Colonic mucosa (tissue), 4 donors: ENCODE measurements at regions not wholly inside any gene's neighbourhood (a gene's known extent, or its start where the extent isn't known, plus 50 kb on each side); places are given as distances from the start of the nearest gene placed in this dataset.

ENCODE experiments used
- DNase-seq: peaks from one replicate; pipeline ENCODE4 v3.0.0-alpha.2; 2020
- H3K27ac ChIP-seq: fragments of 200-600 bp; one replicate; pipeline ENCODE4 v1.8.0; 2021
- H3K27me3 ChIP-seq: fragments of 200-600 bp; one replicate; pipeline ENCODE4 v1.8.0; 2021
- H3K36me3 ChIP-seq: fragments of 200-600 bp; one replicate; pipeline ENCODE4 v1.8.0; 2021
- H3K4me1 ChIP-seq: fragments of 200-600 bp; one replicate; pipeline ENCODE4 v1.8.0; 2021; ENCODE audit warnings: mild to moderate bottlenecking
- H3K4me3 ChIP-seq: fragments of 200-600 bp; one replicate; pipeline ENCODE4 v1.8.0; 2021
- H3K9ac ChIP-seq, 2 donors: one replicate each; pipeline ENCODE4 v1.7.0; 2013; ENCODE audit warnings: control low read depth in 2 of 2, low read depth in 2 of 2, low read length in 2 of 2
- H3K9me3 ChIP-seq: fragments of 200-600 bp; one replicate; pipeline ENCODE4 v1.8.0; 2021
- CTCF ChIP-seq: fragments of 200-600 bp; IDR thresholded peaks from one replicate; pipeline ENCODE4 v1.8.0; 2022; ENCODE audit warnings: antibody characterized with exemption, mild to moderate bottlenecking
- intact Hi-C: fragments of 100-400 bp; cut with DNase I; formaldehyde crosslinking; loops from one replicate; pipeline ENCODE4 v1.14.1; 2022
- donor health status: healthy.
- donor health status: DM: no; HTN: no; CAD: no.
- donor health status: DM: no; HTN: no; CAD: no.

- H3K36me3 ChIP-seq = no peaks in the 10 kb centered on the region
- no peak for TF ChIP-seq CTCF
- no peak for DNase-seq
These were observed 267.0 kb downstream of the DACT1 start for GRCh38 chr14:58904776-58905175.

DNA sequence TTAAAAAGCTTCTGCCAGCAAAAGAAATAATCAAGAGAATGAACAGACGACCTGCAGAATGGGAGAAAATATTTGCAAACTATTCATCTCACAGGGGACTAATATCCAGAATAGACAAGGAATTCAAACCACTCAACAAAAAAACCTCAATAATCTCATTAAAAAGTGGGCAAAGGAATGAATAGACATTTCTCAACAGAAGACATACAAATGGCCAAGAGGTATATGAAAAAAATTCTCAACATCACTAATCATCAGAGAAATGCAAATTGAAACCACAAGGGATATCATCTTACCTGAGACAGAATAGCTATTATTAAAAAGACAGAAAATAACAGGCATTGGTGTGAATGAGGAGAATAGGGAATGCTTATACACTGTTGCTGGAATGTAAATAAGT lies 270.0 kb downstream of the DACT1 start:
- DNase-seq = no peak
- TF ChIP-seq CTCF = no peak
- no peaks in the 10 kb centered on the region for H3K9me3 ChIP-seq

More at GRCh38 chr14:58904776-58905175, 267.0 kb downstream of the DACT1 start:
- H3K27ac ChIP-seq = no peak overlapping the region
- no peaks in the 10 kb centered on the region for H3K9me3 ChIP-seq
- intact Hi-C loops = no loop called here
- H3K4me1 ChIP-seq = no peaks in the 10 kb centered on the region
- no peaks in the 10 kb centered on the region for H3K27me3 ChIP-seq
- no peak overlapping the region for H3K4me3 ChIP-seq
- H3K9ac ChIP-seq = no peak overlapping the region

DNA sequence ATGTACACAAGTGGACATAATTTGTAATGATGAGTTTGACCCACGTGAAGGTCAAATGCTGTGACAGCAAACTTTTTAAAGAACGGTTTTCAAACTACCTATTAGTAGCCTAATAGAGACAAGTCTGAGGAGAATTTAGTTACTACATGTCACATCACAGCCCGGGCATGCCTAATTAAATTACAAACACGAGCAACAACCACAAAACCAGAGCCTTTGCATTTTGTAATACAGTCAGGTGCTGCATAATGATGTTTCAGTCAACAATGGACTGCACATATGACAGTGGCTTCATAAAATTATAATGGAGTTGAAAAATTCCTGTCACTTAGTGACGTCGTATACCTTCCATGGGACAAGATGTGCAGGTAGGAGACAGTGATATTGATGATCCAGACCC lies 274.5 kb downstream of the DACT1 start:
- TF ChIP-seq CTCF = no peak
- no peak overlapping the region for H3K9ac ChIP-seq
- no peaks in the 10 kb centered on the region for H3K27me3 ChIP-seq
- intact Hi-C loops = no loop called here
- no peaks in the 10 kb centered on the region for H3K36me3 ChIP-seq
- H3K4me3 ChIP-seq = no peak overlapping the region
- no peaks in the 10 kb centered on the region for H3K4me1 ChIP-seq
- DNase-seq = no peak
- H3K9me3 ChIP-seq = no peaks in the 10 kb centered on the region
- H3K27ac ChIP-seq = no peak overlapping the region

More for the DNA sequence above, 270.0 kb downstream of the DACT1 start:
- no peak overlapping the region for H3K4me3 ChIP-seq
- H3K27me3 ChIP-seq = no peaks in the 10 kb centered on the region
- H3K4me1 ChIP-seq = no peaks in the 10 kb centered on the region
- H3K27ac ChIP-seq = no peak overlapping the region
- no peaks in the 10 kb centered on the region for H3K36me3 ChIP-seq
- intact Hi-C loops = no loop called here
- H3K9ac ChIP-seq = no peak overlapping the region

GRCh38 chr14:58912799-58913432 lies 275.2 kb downstream of the DACT1 start:
- DNase-seq = no peak
- H3K4me1 ChIP-seq = no peaks in the 10 kb centered on the region
- H3K4me3 ChIP-seq = no peak overlapping the region
- H3K9ac ChIP-seq = no peak overlapping the region
- TF ChIP-seq CTCF = no peak
- intact Hi-C loops = no loop called here
- H3K9me3 ChIP-seq = no peaks in the 10 kb centered on the region
- no peaks in the 10 kb centered on the region for H3K36me3 ChIP-seq
- no peaks in the 10 kb centered on the region for H3K27me3 ChIP-seq
- no peak overlapping the region for H3K27ac ChIP-seq

- Histone ChIP-seq H3K27me3 (no peaks in the 10 kb centered on the region), H3K36me3 (no peaks in the 10 kb centered on the region), H3K4me3 (no peak overlapping the region), H3K9me3 (no peaks in the 10 kb centered on the region), H3K4me1 (no peaks in the 10 kb centered on the region), H3K9ac (no peak overlapping the region), H3K27ac (no peak overlapping the region)
- no peak for TF ChIP-seq CTCF
- intact Hi-C loops = no loop called here
- no peak for DNase-seq
These were observed 274.1 kb upstream of the DAAM1 start for GRCh38 chr14:58914279-58914855.
